DND-41 (cell line): ENCODE measurements at regions not wholly inside any gene's neighbourhood (a gene's known extent, or its start where the extent isn't known, plus 50 kb on each side); places are given as distances from the start of the nearest gene placed in this dataset.

ENCODE experiments used
- ATAC-seq: fragments of 200-7000 bp; cut with Tn5 transposase; 3 replicates; pipeline ENCODE4 v1.9.1; 2021; ENCODE audit warnings: low read depth; ENCODE audit not compliant: insufficient read depth
- DNase-seq: peaks from one replicate; pipeline ENCODE4 v3.0.0-alpha.2; 2020
- H2AFZ ChIP-seq: 2 replicates; pipeline ENCODE4 v1.6.0; 2012; ENCODE audit warnings: low read depth, low read length
- H3K27ac ChIP-seq: 2 replicates; pipeline ENCODE4 v1.5.1; 2012; ENCODE audit warnings: low read length, inconsistent platforms
- H3K27me3 ChIP-seq: fragments of 200-600 bp; sonication (generic); 2 replicates; pipeline ENCODE4 v1.6.0; 2012; ENCODE audit warnings: low read length, mild to moderate bottlenecking, inconsistent platforms; ENCODE audit not compliant: insufficient read depth, poor library complexity
- H3K36me3 ChIP-seq: 2 replicates; pipeline ENCODE4 v1.5.1; 2012; ENCODE audit warnings: low read length, inconsistent platforms; ENCODE audit not compliant: insufficient read depth
- H3K4me1 ChIP-seq: 2 replicates; pipeline ENCODE4 v1.5.1; 2012; ENCODE audit warnings: mild to moderate bottlenecking, low read length; ENCODE audit not compliant: insufficient read depth
- H3K4me2 ChIP-seq: 2 replicates; pipeline ENCODE4 v1.6.0; 2012; ENCODE audit warnings: mild to moderate bottlenecking, moderate library complexity, low read length, inconsistent platforms; ENCODE audit not compliant: insufficient read depth
- H3K4me3 ChIP-seq, 2 experiments: fragments of 200-600 bp in 1 of 2; shearing (Covaris generic) in 1 of 2; 2 replicates each; pipeline ENCODE4 v1.5.1; 2012 to 2016; ENCODE audit warnings: inconsistent platforms in 2 of 2, low read length in 2 of 2, mild to moderate bottlenecking in 2 of 2, low read depth in 1 of 2, moderate library complexity in 1 of 2
- H3K79me2 ChIP-seq: 2 replicates; pipeline ENCODE4 v1.6.0; 2012; ENCODE audit warnings: low read length, inconsistent platforms; ENCODE audit not compliant: insufficient read depth
- H3K9ac ChIP-seq: 2 replicates; pipeline ENCODE4 v1.6.0; 2012; ENCODE audit warnings: low read depth, mild to moderate bottlenecking, inconsistent platforms, low read length, moderate library complexity
- H3K9me3 ChIP-seq: 2 replicates; pipeline ENCODE4 v1.5.1; 2012; ENCODE audit warnings: low read length, moderate library complexity, mild to moderate bottlenecking, inconsistent platforms; ENCODE audit not compliant: insufficient read depth, severe bottlenecking
- H4K20me1 ChIP-seq: 2 replicates; pipeline ENCODE4 v1.6.0; 2012; ENCODE audit warnings: low read length; ENCODE audit not compliant: insufficient read depth
- CTCF ChIP-seq: IDR thresholded peaks from 2 replicates; pipeline ENCODE4 v1.5.1; 2012; ENCODE audit warnings: borderline replicate concordance, low read length, moderate library complexity, mild to moderate bottlenecking; ENCODE audit not compliant: poor library complexity, severe bottlenecking; ENCODE audit errors: extremely low read depth
- EZH2 ChIP-seq: IDR thresholded peaks from 3 replicates; pipeline ENCODE4 v1.6.1; 2012; ENCODE audit warnings: borderline replicate concordance, low read depth, mild to moderate bottlenecking, moderate library complexity, low read length, inconsistent platforms; ENCODE audit not compliant: severe bottlenecking

- Histone ChIP-seq H2AFZ (no peak overlapping the region), H3K4me1 (no peaks in the 10 kb centered on the region), H4K20me1 (no peaks in the 10 kb centered on the region), H3K27me3 (no peaks in the 10 kb centered on the region), H3K9me3 (no peaks in the 10 kb centered on the region), H3K4me2 (no peak overlapping the region), H3K9ac (no peak overlapping the region), H3K4me3 (no peak overlapping the region), H3K79me2 (no peaks in the 10 kb centered on the region), H3K27ac (no peak overlapping the region), H3K36me3 (no peaks in the 10 kb centered on the region)
- TF ChIP-seq CTCF (no peak), EZH2 (no peak)
- ATAC-seq (no peak), DNase-seq (no peak)
These were observed 527.8 kb downstream of the MTRR start for GRCh38 chr5:8396756-8397155.

GRCh38 chr5:8399471-8399870 is 530.5 kb downstream of the MTRR start:
- no peak overlapping the region for H3K4me3 ChIP-seq

GRCh38 chr5:8408258-8408657 is 539.3 kb downstream of the MTRR start:
- TF ChIP-seq EZH2 (no peak), CTCF (no peak)
- no peaks in the 10 kb centered on the region for H3K27me3 ChIP-seq
- no peak overlapping the region for H2AFZ ChIP-seq
- ATAC-seq, result no peak
- no peaks in the 10 kb centered on the region for H4K20me1 ChIP-seq
- H3K9ac ChIP-seq, result no peak overlapping the region
- no peak overlapping the region for H3K4me3 ChIP-seq
- no peak overlapping the region for H3K4me2 ChIP-seq
- H3K36me3 ChIP-seq, result no peaks in the 10 kb centered on the region
- no peak overlapping the region for H3K27ac ChIP-seq
- no peaks in the 10 kb centered on the region for H3K4me1 ChIP-seq
- DNase-seq, result no peak
- peaks cover 2% of the 10 kb centered on the region for H3K9me3 ChIP-seq
- no peaks in the 10 kb centered on the region for H3K79me2 ChIP-seq

More at GRCh38 chr5:8399471-8399870, 530.5 kb downstream of the MTRR start:
- Histone ChIP-seq H3K4me2 (no peak overlapping the region), H3K9ac (no peak overlapping the region), H3K27ac (no peak overlapping the region), H3K36me3 (no peaks in the 10 kb centered on the region), H2AFZ (no peak overlapping the region), H3K27me3 (no peaks in the 10 kb centered on the region), H3K79me2 (no peaks in the 10 kb centered on the region), H3K9me3 (no peaks in the 10 kb centered on the region), H4K20me1 (no peaks in the 10 kb centered on the region), H3K4me1 (no peaks in the 10 kb centered on the region)
- TF ChIP-seq EZH2, result no peak
- TF ChIP-seq CTCF, result no peak
- ATAC-seq (no peak), DNase-seq (no peak)

- TF ChIP-seq CTCF (no peak), EZH2 (no peak)
- H3K27me3 ChIP-seq, result no peaks in the 10 kb centered on the region
- H3K9ac ChIP-seq, result no peak overlapping the region
- H3K4me3 ChIP-seq, result no peak overlapping the region
- H3K9me3 ChIP-seq, result no peaks in the 10 kb centered on the region
- no peaks in the 10 kb centered on the region for H3K36me3 ChIP-seq
- H4K20me1 ChIP-seq, result no peaks in the 10 kb centered on the region
- ATAC-seq (no peak), DNase-seq (no peak)
- H3K27ac ChIP-seq, result no peak overlapping the region
- H2AFZ ChIP-seq, result no peak overlapping the region
- no peaks in the 10 kb centered on the region for H3K79me2 ChIP-seq
- no peak overlapping the region for H3K4me2 ChIP-seq
- H3K4me1 ChIP-seq, result no peaks in the 10 kb centered on the region
These were observed 541.7 kb downstream of the MTRR start for GRCh38 chr5:8410618-8411017.
